ENCODE measurements at regions not wholly inside any gene's neighbourhood (a gene's known extent, or its start where the extent isn't known, plus 50 kb on each side); places are given as distances from the start of the nearest gene placed in this dataset.

DNA sequence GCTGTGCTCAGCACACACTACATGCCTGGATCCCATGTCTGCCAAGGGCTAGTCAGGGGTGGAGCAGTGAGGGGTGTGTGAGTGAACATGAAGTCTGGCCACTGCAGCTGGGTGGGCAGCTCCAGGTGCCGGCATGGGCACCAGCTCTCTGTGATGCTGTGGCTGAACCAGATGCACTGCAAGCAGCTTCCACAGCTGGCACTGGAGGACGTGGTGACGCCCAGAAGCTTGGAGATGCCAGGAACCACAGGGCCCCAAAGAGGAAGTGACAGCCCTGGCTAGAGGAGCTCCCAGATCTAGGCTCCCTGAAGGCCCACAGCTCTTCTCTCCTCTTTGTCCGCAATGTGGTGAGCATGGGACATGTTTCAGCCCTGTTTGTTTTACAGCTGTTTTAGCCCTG lies 776.3 kb upstream of the POU3F3 start:
- Histone ChIP-seq H3K27ac (no peak overlapping the region), H3K27me3 (replicated peaks) (no peaks in the 10 kb centered on the region), H3K36me3 (replicated peaks) (no peaks in the 10 kb centered on the region), H3K4me3 (ENCODE audit: low read depth, low read length) (no peak overlapping the region)
- DNase-seq, result no peak
- in situ Hi-C loops (cut with HindIII; ENCODE audit: low pct_ligation_motif_present, low sequenced_read_pairs), result no loop called here
- no peak for TF ChIP-seq CTCF (IDR thresholded peaks at IDR 0.05; ENCODE audit: low read depth, low read length, missing control alignments)

- no peak overlapping the region for H3K27ac ChIP-seq
- TF ChIP-seq CTCF (IDR thresholded peaks at IDR 0.05; ENCODE audit: low read depth, low read length, missing control alignments), result no peak
- H3K4me3 ChIP-seq (ENCODE audit: low read depth, low read length), result no peak overlapping the region
- H3K36me3 ChIP-seq (replicated peaks), result no peaks in the 10 kb centered on the region
- in situ Hi-C loops (cut with HindIII; ENCODE audit: low pct_ligation_motif_present, low sequenced_read_pairs), result no loop called here
- no peak for DNase-seq
- H3K27me3 ChIP-seq (replicated peaks), result no peaks in the 10 kb centered on the region
These were observed 775.3 kb upstream of the POU3F3 start for GRCh38 chr2:104078431-104079157.

- no peak for TF ChIP-seq CTCF (IDR thresholded peaks at IDR 0.05; ENCODE audit: low read depth, low read length, missing control alignments)
- Histone ChIP-seq H3K27me3 (replicated peaks) (no peaks in the 10 kb centered on the region), H3K27ac (no peak overlapping the region), H3K36me3 (replicated peaks) (no peaks in the 10 kb centered on the region), H3K4me3 (ENCODE audit: low read depth, low read length) (no peak overlapping the region)
- no peak for DNase-seq
- in situ Hi-C loops (cut with HindIII; ENCODE audit: low pct_ligation_motif_present, low sequenced_read_pairs), result no loop called here
These were observed 765.2 kb upstream of the POU3F3 start for GRCh38 chr2:104088745-104089144.

GRCh38 chr2:104090407-104090806 lies 763.5 kb upstream of the POU3F3 start:
- no peak for DNase-seq
- Histone ChIP-seq H3K27me3 (replicated peaks) (no peaks in the 10 kb centered on the region), H3K36me3 (replicated peaks) (no peaks in the 10 kb centered on the region), H3K27ac (no peak overlapping the region), H3K4me3 (ENCODE audit: low read depth, low read length) (no peak overlapping the region)
- TF ChIP-seq CTCF (IDR thresholded peaks at IDR 0.05; ENCODE audit: low read depth, low read length, missing control alignments), result no peak
- in situ Hi-C loops (cut with HindIII; ENCODE audit: low pct_ligation_motif_present, low sequenced_read_pairs), result no loop called here

DNA sequence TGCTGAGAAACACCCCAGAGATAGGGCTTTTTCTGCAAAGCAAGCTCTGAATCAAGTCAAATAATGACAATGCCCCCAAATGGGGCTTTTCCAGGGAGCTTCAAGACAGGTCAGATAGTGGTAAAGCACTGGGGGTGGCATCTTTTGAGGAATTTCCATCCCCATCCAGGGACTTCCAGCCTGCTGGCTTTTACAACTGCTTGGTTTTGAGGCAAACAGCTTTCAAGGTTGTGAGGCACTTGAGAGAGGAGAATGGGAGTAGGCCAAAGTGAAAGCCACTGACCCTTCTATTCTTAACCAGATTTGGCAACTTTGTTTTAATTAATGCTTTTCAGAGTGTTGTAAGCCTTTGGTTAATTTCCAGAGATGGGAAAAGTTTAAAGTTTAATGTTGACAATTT lies 762.0 kb upstream of the POU3F3 start:
- H3K36me3 ChIP-seq (replicated peaks), result no peaks in the 10 kb centered on the region
- in situ Hi-C loops (cut with HindIII; ENCODE audit: low pct_ligation_motif_present, low sequenced_read_pairs), result no loop called here
- no peak for DNase-seq
- no peaks in the 10 kb centered on the region for H3K27me3 ChIP-seq (replicated peaks)
- no peak for TF ChIP-seq CTCF (IDR thresholded peaks at IDR 0.05; ENCODE audit: low read depth, low read length, missing control alignments)
- no peak overlapping the region for H3K27ac ChIP-seq
- H3K4me3 ChIP-seq (ENCODE audit: low read depth, low read length), result no peak overlapping the region

- no peak for DNase-seq
- H3K27ac ChIP-seq, result no peak overlapping the region
- H3K36me3 ChIP-seq (replicated peaks), result no peaks in the 10 kb centered on the region
- in situ Hi-C loops (cut with HindIII; ENCODE audit: low pct_ligation_motif_present, low sequenced_read_pairs), result no loop called here
- no peak overlapping the region for H3K4me3 ChIP-seq (ENCODE audit: low read depth, low read length)
- H3K27me3 ChIP-seq (replicated peaks), result no peaks in the 10 kb centered on the region
- no peak for TF ChIP-seq CTCF (IDR thresholded peaks at IDR 0.05; ENCODE audit: low read depth, low read length, missing control alignments)
These were observed 761.0 kb upstream of the POU3F3 start for GRCh38 chr2:104092886-104093285.
